ENCODE measurements at regions not wholly inside any gene's neighbourhood (a gene's known extent, or its start where the extent isn't known, plus 50 kb on each side); places are given as distances from the start of the nearest gene placed in this dataset.

DNA sequence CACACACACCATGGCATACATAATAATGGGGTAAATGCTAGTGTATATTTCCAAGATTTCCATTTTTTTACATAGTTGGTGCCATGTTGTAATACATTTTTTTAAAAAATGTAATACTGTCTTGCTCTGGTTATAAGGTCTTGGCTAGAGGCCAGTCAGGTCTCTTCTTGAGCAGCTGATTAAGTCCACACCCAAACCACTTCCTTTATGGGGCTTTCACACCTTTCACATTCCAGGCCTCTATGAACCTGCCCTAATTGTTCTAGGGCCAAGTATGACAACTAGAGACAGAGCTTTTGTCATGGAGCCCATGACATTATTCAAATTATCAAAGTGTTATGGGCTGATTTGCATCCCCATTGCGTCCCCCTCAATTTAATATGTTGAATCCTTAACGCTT lies 495.6 kb upstream of the CTNND2 start:
- TF ChIP-seq, protein P1, sequence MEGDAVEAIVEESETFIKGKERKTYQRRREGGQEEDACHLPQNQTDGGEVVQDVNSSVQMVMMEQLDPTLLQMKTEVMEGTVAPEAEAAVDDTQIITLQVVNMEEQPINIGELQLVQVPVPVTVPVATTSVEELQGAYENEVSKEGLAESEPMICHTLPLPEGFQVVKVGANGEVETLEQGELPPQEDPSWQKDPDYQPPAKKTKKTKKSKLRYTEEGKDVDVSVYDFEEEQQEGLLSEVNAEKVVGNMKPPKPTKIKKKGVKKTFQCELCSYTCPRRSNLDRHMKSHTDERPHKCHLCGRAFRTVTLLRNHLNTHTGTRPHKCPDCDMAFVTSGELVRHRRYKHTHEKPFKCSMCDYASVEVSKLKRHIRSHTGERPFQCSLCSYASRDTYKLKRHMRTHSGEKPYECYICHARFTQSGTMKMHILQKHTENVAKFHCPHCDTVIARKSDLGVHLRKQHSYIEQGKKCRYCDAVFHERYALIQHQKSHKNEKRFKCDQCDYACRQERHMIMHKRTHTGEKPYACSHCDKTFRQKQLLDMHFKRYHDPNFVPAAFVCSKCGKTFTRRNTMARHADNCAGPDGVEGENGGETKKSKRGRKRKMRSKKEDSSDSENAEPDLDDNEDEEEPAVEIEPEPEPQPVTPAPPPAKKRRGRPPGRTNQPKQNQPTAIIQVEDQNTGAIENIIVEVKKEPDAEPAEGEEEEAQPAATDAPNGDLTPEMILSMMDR (IDR thresholded peaks at IDR 0.05), result no peak
- intact Hi-C loops (cut with DNase I), result no loop called here
- no peak overlapping the region for H3K9ac ChIP-seq (ENCODE audit: low read depth in 2 of 2, low read length in 2 of 2)

DNA sequence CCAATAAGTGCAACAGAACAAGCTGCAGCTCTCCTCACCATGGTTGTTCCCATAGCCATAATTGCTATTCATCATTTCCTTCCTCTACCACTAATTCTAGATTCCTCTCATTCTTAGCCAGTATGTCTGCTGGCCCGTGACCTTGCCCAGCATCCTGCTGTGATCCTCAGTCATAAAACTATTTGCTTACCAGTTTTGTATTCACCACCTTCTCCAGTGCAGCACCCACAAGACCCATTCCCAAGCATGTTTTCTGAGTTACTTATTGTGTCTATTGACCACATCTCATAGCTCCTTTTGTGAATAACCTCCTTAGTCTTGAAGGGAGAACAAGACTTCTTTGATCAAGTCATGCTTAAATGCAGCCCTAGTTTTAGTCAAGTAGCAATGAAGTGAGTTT lies 488.0 kb upstream of the CTNND2 start:
- no peak for DNase-seq
- Histone ChIP-seq H3K36me3 (no peaks in the 10 kb centered on the region), H3K9ac (ENCODE audit: low read depth in 2 of 2, low read length in 2 of 2) (no peak overlapping the region), H3K27me3 (no peaks in the 10 kb centered on the region), H3K4me3 (no peak overlapping the region), H3K9me3 (no peaks in the 10 kb centered on the region), H3K27ac (no peak overlapping the region), H3K4me1 (no peaks in the 10 kb centered on the region)
- intact Hi-C loops (cut with DNase I), result no loop called here
- TF ChIP-seq, protein P1 (IDR thresholded peaks at IDR 0.05), result no peak

More for the DNA sequence above, 495.6 kb upstream of the CTNND2 start:
- H3K36me3 ChIP-seq, result no peaks in the 10 kb centered on the region
- H3K4me3 ChIP-seq, result no peak overlapping the region
- no peak for DNase-seq
- H3K27ac ChIP-seq, result no peak overlapping the region
- no peaks in the 10 kb centered on the region for H3K4me1 ChIP-seq
- H3K9me3 ChIP-seq, result no peaks in the 10 kb centered on the region
- no peaks in the 10 kb centered on the region for H3K27me3 ChIP-seq

DNA sequence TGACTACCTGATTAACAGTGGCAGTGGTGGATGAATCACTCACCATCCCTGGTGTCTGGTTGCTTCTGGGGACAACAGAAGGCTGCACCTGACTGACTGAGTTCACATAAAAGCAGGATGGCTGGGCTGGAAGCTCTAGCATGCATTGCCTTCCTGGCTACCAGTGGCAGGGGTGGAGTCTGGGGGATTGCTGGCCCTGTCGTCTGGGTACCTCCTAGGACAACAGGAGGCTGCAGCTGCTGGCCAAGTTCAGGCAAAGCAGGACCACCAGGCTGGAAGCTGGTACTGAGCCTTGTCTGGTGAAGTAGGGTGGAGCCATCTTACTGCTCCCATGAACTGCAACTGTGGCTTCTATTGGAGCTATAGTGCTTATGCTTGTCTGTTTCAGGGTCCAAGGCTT lies 480.8 kb upstream of the CTNND2 start:
- no peak overlapping the region for H3K27ac ChIP-seq
- H3K36me3 ChIP-seq, result no peaks in the 10 kb centered on the region
- no peak for DNase-seq
- no peak overlapping the region for H3K4me3 ChIP-seq
- no peak overlapping the region for H3K9ac ChIP-seq (ENCODE audit: low read depth in 2 of 2, low read length in 2 of 2)
- H3K27me3 ChIP-seq, result no peaks in the 10 kb centered on the region
- H3K9me3 ChIP-seq, result no peaks in the 10 kb centered on the region
- H3K4me1 ChIP-seq, result no peaks in the 10 kb centered on the region
- intact Hi-C loops (cut with DNase I), result no loop called here
- TF ChIP-seq, protein P1 (IDR thresholded peaks at IDR 0.05), result no peak

DNA sequence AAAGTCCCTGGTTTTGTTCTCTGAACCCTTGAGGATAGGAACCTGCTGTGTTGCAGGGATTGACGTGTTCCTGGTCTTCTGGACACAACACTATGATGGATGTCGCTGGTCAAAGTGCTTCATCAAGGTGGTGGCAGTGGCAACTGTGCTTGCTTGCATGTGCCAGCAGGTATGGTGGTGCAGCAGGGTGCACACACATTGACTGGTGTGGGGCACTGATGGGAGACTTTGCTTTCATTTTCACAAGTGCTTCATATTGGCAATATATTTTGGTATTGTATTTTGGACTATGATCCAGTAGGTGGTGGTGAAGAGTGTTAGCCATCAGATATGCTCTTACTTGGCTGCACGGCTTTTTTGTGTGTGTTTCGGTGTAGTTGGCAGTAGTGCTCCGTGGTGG lies 479.8 kb upstream of the CTNND2 start:
- Histone ChIP-seq H3K4me1 (no peaks in the 10 kb centered on the region), H3K4me3 (no peak overlapping the region), H3K9me3 (no peaks in the 10 kb centered on the region), H3K36me3 (no peaks in the 10 kb centered on the region), H3K27me3 (no peaks in the 10 kb centered on the region), H3K9ac (ENCODE audit: low read depth in 2 of 2, low read length in 2 of 2) (no peak overlapping the region), H3K27ac (no peak overlapping the region)
- intact Hi-C loops (cut with DNase I), result no loop called here
- no peak for DNase-seq
- TF ChIP-seq, protein P1 (IDR thresholded peaks at IDR 0.05), result no peak

DNA sequence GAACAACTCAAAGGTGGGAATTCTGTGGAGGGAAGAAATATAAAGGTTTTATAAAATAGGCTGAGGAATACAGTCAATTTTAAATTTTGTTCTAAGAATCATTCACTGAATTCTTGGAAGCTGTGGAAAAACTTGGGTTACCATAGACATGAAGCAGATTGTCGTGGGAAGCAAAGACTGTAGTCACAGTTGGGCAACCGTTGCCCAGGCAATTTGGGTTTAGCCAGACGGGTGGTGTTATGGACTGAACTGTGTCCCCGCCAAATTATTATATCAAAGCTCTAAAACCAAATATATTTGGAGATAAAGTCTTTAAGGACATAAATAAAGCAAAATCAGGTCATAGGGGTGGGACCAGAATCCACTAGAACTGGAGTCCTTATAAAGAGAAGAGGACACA lies 463.7 kb upstream of the CTNND2 start:
- H3K4me3 ChIP-seq, result no peak overlapping the region
- H3K27me3 ChIP-seq, result no peaks in the 10 kb centered on the region
- no peak overlapping the region for H3K27ac ChIP-seq
- H3K9ac ChIP-seq (ENCODE audit: low read depth in 2 of 2, low read length in 2 of 2), result no peak overlapping the region
- no peaks in the 10 kb centered on the region for H3K36me3 ChIP-seq
- TF ChIP-seq, protein P1 (IDR thresholded peaks at IDR 0.05), result no peak
- DNase-seq, result no peak
- intact Hi-C loops (cut with DNase I), result no loop called here
- H3K4me1 ChIP-seq, result no peaks in the 10 kb centered on the region
- no peaks in the 10 kb centered on the region for H3K9me3 ChIP-seq

DNA sequence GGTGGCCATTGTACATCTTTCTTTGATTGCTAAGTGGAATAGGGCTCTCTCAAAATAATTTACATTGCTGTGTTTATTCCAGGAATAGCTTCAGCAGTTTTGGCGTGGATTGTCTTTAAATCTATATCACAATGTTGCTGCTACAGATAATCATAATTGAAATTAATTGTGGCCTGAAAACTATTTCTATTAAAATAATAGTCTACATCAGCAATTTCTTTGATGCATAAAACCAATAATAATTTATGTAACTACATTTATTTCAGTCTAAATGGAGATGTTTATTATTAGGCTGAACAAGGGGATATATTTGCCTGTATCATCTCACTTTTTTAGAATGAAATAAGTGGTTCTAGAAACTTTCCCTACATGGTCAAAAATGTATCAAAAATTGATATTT lies 456.0 kb upstream of the CTNND2 start:
- TF ChIP-seq, protein P1 (IDR thresholded peaks at IDR 0.05), result no peak
- Histone ChIP-seq H3K4me1 (no peaks in the 10 kb centered on the region), H3K27ac (no peak overlapping the region), H3K9me3 (no peaks in the 10 kb centered on the region), H3K36me3 (no peaks in the 10 kb centered on the region), H3K27me3 (no peaks in the 10 kb centered on the region), H3K9ac (ENCODE audit: low read depth in 2 of 2, low read length in 2 of 2) (no peak overlapping the region), H3K4me3 (no peak overlapping the region)
- intact Hi-C loops (cut with DNase I), result no loop called here
- DNase-seq, result no peak

Data from colonic mucosa (tissue), 4 donors.